ENCODE measurements at regions not wholly inside any gene's neighbourhood (a gene's known extent, or its start where the extent isn't known, plus 50 kb on each side); places are given as distances from the start of the nearest gene placed in this dataset.
A peak's percentile ranks its signal among the peaks of the same experiment; 100 is the strongest.

GRCh38 chr12:124629789-124630480, 62.5 kb upstream of the NCOR2 start:
- peak; percentile 38 for DNase-seq

GRCh38 chr12:124629117-124629516, 61.7 kb upstream of the NCOR2 start:
- DNase-seq: no peak

- DNase-seq: no peak
Measured at GRCh38 chr12:124627956-124628355, 60.5 kb upstream of the NCOR2 start.

GRCh38 chr12:124626971-124627411, 59.6 kb upstream of the NCOR2 start:
- DNase-seq: peak; percentile 41

GRCh38 chr12:124625867-124626675, 58.7 kb upstream of the NCOR2 start:
- peak; percentile 65 for DNase-seq

GRCh38 chr12:124624823-124625222, 57.4 kb upstream of the NCOR2 start:
- no peak for DNase-seq

- DNase-seq: no peak
Measured at GRCh38 chr12:124623344-124624035, 56.1 kb upstream of the NCOR2 start.

- DNase-seq: no peak
Measured at GRCh38 chr12:124622764-124623163, 55.4 kb upstream of the NCOR2 start.

- no peak for DNase-seq
Measured at GRCh38 chr12:124622331-124622730, 54.9 kb upstream of the NCOR2 start.

GRCh38 chr12:124621296-124621660, 53.9 kb upstream of the NCOR2 start:
- peak; percentile 75 for DNase-seq

GRCh38 chr12:124620606-124621295, 53.3 kb upstream of the NCOR2 start:
- peak; percentile 59 for DNase-seq

- DNase-seq: no peak
Measured at GRCh38 chr12:124618291-124618902, 51.0 kb upstream of the NCOR2 start.

- DNase-seq: no peak
Measured at GRCh38 chr12:124617615-124618014, 50.2 kb upstream of the NCOR2 start.
